HG03280 (cell line): ENCODE measurements at regions not wholly inside any gene's neighbourhood (a gene's known extent, or its start where the extent isn't known, plus 50 kb on each side); places are given as distances from the start of the nearest gene placed in this dataset.
"Not testable (repeated sequence)": the region's sequence is repeated elsewhere in the genome, so short reads cannot be mapped to it uniquely, and the experiment has no call there.

Experiments used
- ATAC-seq: cut with Tn5 transposase; IDR thresholded peaks from one replicate; pipeline ENCODE4 v1.9.1; 2021; ENCODE audit warnings: mild to moderate bottlenecking, moderate library complexity; ENCODE audit not compliant: unreplicated experiment

GRCh38 chr3:75379840-75380239, 284.3 kb upstream of the FRG2C start:
- ATAC-seq: not testable (repeated sequence)

- no peak for ATAC-seq
These were observed 283.8 kb upstream of the FRG2C start for GRCh38 chr3:75380276-75380771.

- ATAC-seq: not testable (repeated sequence)
These were observed 280.1 kb upstream of the FRG2C start for GRCh38 chr3:75384016-75384415.

GRCh38 chr3:75388486-75389124, 275.5 kb upstream of the FRG2C start:
- not testable (repeated sequence) for ATAC-seq

- not testable (repeated sequence) for ATAC-seq
These were observed 270.8 kb upstream of the FRG2C start for GRCh38 chr3:75393288-75393694.

GRCh38 chr3:75394102-75394501, 270.0 kb upstream of the FRG2C start:
- not testable (repeated sequence) for ATAC-seq

- ATAC-seq: not testable (repeated sequence)
These were observed 269.4 kb upstream of the FRG2C start for GRCh38 chr3:75394562-75395360.

GRCh38 chr3:75395580-75396315, 268.4 kb upstream of the FRG2C start:
- ATAC-seq: no peak

GRCh38 chr3:75396316-75396802, 267.8 kb upstream of the FRG2C start:
- ATAC-seq: no peak

GRCh38 chr3:75397486-75397885, 266.6 kb upstream of the FRG2C start:
- ATAC-seq: not testable (repeated sequence)

- ATAC-seq: not testable (repeated sequence)
These were observed 241.8 kb upstream of the FRG2C start for GRCh38 chr3:75422101-75422945.

- not testable (repeated sequence) for ATAC-seq
These were observed 238.7 kb upstream of the FRG2C start for GRCh38 chr3:75425379-75425778.

GRCh38 chr3:75427486-75427885, 236.6 kb upstream of the FRG2C start:
- not testable (repeated sequence) for ATAC-seq

GRCh38 chr3:75427906-75428305, 236.2 kb upstream of the FRG2C start:
- not testable (repeated sequence) for ATAC-seq

- ATAC-seq: not testable (repeated sequence)
These were observed 234.4 kb upstream of the FRG2C start for GRCh38 chr3:75429561-75430220.

- ATAC-seq: not testable (repeated sequence)
These were observed 233.7 kb upstream of the FRG2C start for GRCh38 chr3:75430406-75430805.

GRCh38 chr3:75431120-75431519, 233.0 kb upstream of the FRG2C start:
- not testable (repeated sequence) for ATAC-seq

- not testable (repeated sequence) for ATAC-seq
These were observed 231.7 kb upstream of the FRG2C start for GRCh38 chr3:75432466-75432865.

- ATAC-seq: not testable (repeated sequence)
These were observed 231.2 kb upstream of the FRG2C start for GRCh38 chr3:75432885-75433284.

GRCh38 chr3:75433295-75433694, 230.8 kb upstream of the FRG2C start:
- not testable (repeated sequence) for ATAC-seq
